ENCODE measurements at regions not wholly inside any gene's neighbourhood (a gene's known extent, or its start where the extent isn't known, plus 50 kb on each side); places are given as distances from the start of the nearest gene placed in this dataset.

- Histone ChIP-seq H3K27me3 (ENCODE audit: control insufficient read depth in 2 of 2, insufficient read depth in 2 of 2, low read length in 2 of 2) (no peaks in the 10 kb centered on the region), H3K36me3 (ENCODE audit: control insufficient read depth in 2 of 2, insufficient read depth in 2 of 2, low read length in 2 of 2) (no peaks in the 10 kb centered on the region), H3K27ac (ENCODE audit: low read depth in 2 of 2, low read length in 2 of 2) (no peak overlapping the region), H3K9ac (ENCODE audit: low read depth in 1 of 2, low read length in 2 of 2) (no peak overlapping the region), H3K4me1 (ENCODE audit: control insufficient read depth in 2 of 2, insufficient read depth in 2 of 2, low read length in 2 of 2) (no peaks in the 10 kb centered on the region), H3K9me3 (ENCODE audit: control insufficient read depth in 2 of 2, low read length in 2 of 2) (no peaks in the 10 kb centered on the region), H3K4me3 (ENCODE audit: low read length in 2 of 2) (no peak overlapping the region)
These were observed 1521.1 kb upstream of the PCDH7 start for GRCh38 chr4:29199025-29199424.

DNA sequence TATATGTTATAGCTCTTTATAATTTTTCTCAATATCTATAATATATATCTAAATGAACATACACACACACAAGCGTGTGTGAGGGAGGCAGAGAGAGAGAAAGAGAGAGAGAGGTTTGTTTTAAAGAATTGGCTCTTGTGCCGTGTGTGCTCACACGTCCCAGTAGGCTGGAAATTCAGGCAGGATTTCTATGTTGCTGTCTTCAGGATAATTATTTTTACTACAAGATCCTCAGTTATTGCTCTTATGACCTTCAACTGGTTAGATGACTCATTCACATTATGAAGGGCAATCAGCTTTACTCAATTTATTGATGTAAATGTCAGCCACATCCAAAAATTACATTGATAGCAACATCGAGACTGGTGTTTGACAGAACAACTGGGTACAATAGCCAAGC lies 1520.7 kb upstream of the PCDH7 start:
- Histone ChIP-seq H3K4me3 (ENCODE audit: low read length in 2 of 2) (no peak overlapping the region), H3K27me3 (ENCODE audit: control insufficient read depth in 2 of 2, insufficient read depth in 2 of 2, low read length in 2 of 2) (no peaks in the 10 kb centered on the region), H3K9ac (ENCODE audit: low read depth in 1 of 2, low read length in 2 of 2) (no peak overlapping the region), H3K4me1 (ENCODE audit: control insufficient read depth in 2 of 2, insufficient read depth in 2 of 2, low read length in 2 of 2) (no peaks in the 10 kb centered on the region), H3K9me3 (ENCODE audit: control insufficient read depth in 2 of 2, low read length in 2 of 2) (no peaks in the 10 kb centered on the region), H3K36me3 (ENCODE audit: control insufficient read depth in 2 of 2, insufficient read depth in 2 of 2, low read length in 2 of 2) (no peaks in the 10 kb centered on the region), H3K27ac (ENCODE audit: low read depth in 2 of 2, low read length in 2 of 2) (no peak overlapping the region)

- Histone ChIP-seq H3K9ac (ENCODE audit: low read depth in 1 of 2, low read length in 2 of 2) (no peak overlapping the region), H3K27me3 (ENCODE audit: control insufficient read depth in 2 of 2, insufficient read depth in 2 of 2, low read length in 2 of 2) (no peaks in the 10 kb centered on the region), H3K36me3 (ENCODE audit: control insufficient read depth in 2 of 2, insufficient read depth in 2 of 2, low read length in 2 of 2) (no peaks in the 10 kb centered on the region), H3K4me3 (ENCODE audit: low read length in 2 of 2) (no peak overlapping the region), H3K9me3 (ENCODE audit: control insufficient read depth in 2 of 2, low read length in 2 of 2) (no peaks in the 10 kb centered on the region), H3K27ac (ENCODE audit: low read depth in 2 of 2, low read length in 2 of 2) (no peak overlapping the region), H3K4me1 (ENCODE audit: control insufficient read depth in 2 of 2, insufficient read depth in 2 of 2, low read length in 2 of 2) (no peaks in the 10 kb centered on the region)
These were observed 1507.1 kb upstream of the PCDH7 start for GRCh38 chr4:29213020-29213419.

DNA sequence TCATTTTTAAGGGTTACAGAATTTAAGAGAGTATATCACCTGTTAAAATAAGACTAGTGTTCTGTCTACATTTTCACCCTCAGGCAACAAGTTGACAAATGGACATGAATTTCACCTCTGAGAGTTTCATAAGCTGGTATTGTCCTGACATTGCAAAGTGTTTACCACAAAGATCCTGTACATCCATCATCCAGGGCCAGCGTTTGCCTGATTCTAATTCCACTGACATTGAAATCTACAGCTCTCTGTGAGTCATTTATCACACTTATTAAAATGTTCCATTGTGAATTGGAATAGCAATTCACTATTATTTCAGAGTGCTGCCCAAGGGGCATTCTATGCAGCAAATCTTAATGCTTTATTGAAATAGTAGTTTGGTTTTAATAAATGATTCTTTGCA lies 1499.4 kb upstream of the PCDH7 start:
- Histone ChIP-seq H3K9me3 (ENCODE audit: control insufficient read depth in 2 of 2, low read length in 2 of 2) (no peaks in the 10 kb centered on the region), H3K4me1 (ENCODE audit: control insufficient read depth in 2 of 2, insufficient read depth in 2 of 2, low read length in 2 of 2) (no peaks in the 10 kb centered on the region), H3K27me3 (ENCODE audit: control insufficient read depth in 2 of 2, insufficient read depth in 2 of 2, low read length in 2 of 2) (no peaks in the 10 kb centered on the region), H3K36me3 (ENCODE audit: control insufficient read depth in 2 of 2, insufficient read depth in 2 of 2, low read length in 2 of 2) (no peaks in the 10 kb centered on the region), H3K9ac (ENCODE audit: low read depth in 1 of 2, low read length in 2 of 2) (no peak overlapping the region), H3K4me3 (ENCODE audit: low read length in 2 of 2) (no peak overlapping the region), H3K27ac (ENCODE audit: low read depth in 2 of 2, low read length in 2 of 2) (no peak overlapping the region)

DNA sequence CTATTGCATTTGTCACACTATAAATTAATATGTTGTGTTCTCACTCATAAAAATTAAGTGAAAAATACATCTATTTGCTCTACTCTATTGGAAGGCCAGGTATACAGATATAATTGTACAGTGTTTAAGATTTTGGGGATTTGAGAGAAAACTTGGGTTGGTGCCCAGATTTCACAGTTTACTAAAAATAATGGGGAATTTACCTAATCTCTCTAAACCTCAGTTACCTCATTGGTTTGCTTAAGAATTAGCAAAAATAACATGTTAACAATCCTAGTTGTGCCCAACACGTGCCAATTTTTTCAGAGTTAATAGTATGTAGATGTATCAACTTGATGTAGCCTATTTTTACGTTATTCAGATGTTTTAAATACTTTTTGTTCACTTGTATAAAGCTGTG lies 1495.3 kb upstream of the PCDH7 start:
- Histone ChIP-seq H3K9me3 (ENCODE audit: control insufficient read depth in 2 of 2, low read length in 2 of 2) (no peaks in the 10 kb centered on the region), H3K4me3 (ENCODE audit: low read length in 2 of 2) (no peak overlapping the region), H3K4me1 (ENCODE audit: control insufficient read depth in 2 of 2, insufficient read depth in 2 of 2, low read length in 2 of 2) (no peaks in the 10 kb centered on the region), H3K27ac (ENCODE audit: low read depth in 2 of 2, low read length in 2 of 2) (no peak overlapping the region), H3K36me3 (ENCODE audit: control insufficient read depth in 2 of 2, insufficient read depth in 2 of 2, low read length in 2 of 2) (no peaks in the 10 kb centered on the region), H3K27me3 (ENCODE audit: control insufficient read depth in 2 of 2, insufficient read depth in 2 of 2, low read length in 2 of 2) (no peaks in the 10 kb centered on the region), H3K9ac (ENCODE audit: low read depth in 1 of 2, low read length in 2 of 2) (no peak overlapping the region)

DNA sequence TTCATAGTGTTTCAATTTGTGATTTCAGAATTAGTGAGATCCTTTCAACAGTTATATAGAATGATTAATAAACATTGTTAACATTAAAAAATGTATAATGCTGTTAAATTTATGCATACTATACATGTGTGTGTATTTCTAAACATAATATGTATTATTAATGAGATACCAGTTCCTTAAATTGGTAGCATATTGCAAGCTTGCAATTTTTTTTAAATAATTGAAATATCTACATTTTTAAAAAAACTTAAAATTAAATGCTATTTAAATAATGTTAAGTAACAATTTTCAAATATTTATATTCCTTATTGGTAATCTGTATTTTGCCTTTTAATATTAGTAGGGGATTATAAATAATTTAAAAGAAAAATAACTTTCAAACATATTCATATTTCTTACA lies 1479.5 kb upstream of the PCDH7 start:
- Histone ChIP-seq H3K27me3 (ENCODE audit: control insufficient read depth in 2 of 2, insufficient read depth in 2 of 2, low read length in 2 of 2) (no peaks in the 10 kb centered on the region), H3K27ac (ENCODE audit: low read depth in 2 of 2, low read length in 2 of 2) (no peak overlapping the region), H3K9ac (ENCODE audit: low read depth in 1 of 2, low read length in 2 of 2) (no peak overlapping the region)

DNA sequence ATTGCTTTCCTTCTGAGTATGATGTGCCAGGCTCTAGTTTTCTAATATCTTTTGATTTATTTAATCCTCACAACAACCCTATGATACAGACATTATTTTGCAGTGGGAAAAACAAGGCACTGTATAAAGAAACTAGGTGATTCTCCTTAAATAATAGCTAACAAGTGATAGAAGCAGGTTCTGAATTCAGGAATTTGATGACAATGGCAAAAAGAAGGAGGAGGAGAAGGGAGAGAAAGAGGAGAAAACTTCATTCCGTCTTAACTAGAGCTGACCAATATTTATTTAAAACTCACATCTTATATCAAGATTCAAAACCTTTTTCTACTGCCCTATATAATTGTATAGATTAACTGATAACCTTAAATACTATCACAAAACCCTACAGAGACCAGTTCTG lies 1477.1 kb upstream of the PCDH7 start:
- H3K4me3 ChIP-seq (ENCODE audit: low read length in 2 of 2) = no peak overlapping the region

More for the DNA sequence above, 1479.5 kb upstream of the PCDH7 start:
- no peaks in the 10 kb centered on the region for H3K4me1 ChIP-seq (ENCODE audit: control insufficient read depth in 2 of 2, insufficient read depth in 2 of 2, low read length in 2 of 2)
- H3K4me3 ChIP-seq (ENCODE audit: low read length in 2 of 2) = no peak overlapping the region
- H3K9me3 ChIP-seq (ENCODE audit: control insufficient read depth in 2 of 2, low read length in 2 of 2) = peaks cover 0 to 3% of the 10 kb centered on the region in 2 donors
- no peaks in the 10 kb centered on the region for H3K36me3 ChIP-seq (ENCODE audit: control insufficient read depth in 2 of 2, insufficient read depth in 2 of 2, low read length in 2 of 2)

DNA sequence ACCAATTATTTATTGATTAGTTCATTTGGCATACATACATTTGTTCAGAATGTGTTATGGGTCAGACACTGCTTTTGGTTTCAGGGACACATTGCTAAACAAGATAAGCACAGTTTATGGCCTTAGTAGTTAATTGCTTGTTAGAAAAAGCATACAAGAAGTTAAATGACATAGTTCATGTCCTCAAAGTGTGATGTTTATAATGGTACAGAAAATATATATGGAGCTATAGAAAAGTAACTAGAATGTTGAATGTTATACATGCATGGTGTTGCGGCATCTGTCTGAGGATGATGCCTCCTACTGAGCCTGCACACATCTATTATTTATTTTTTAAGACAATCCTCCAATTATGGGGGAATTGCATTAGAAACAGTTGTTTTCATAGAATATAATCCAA lies 1476.3 kb upstream of the PCDH7 start:
- peaks cover 0 to 4% of the 10 kb centered on the region in 2 donors for H3K9me3 ChIP-seq (ENCODE audit: control insufficient read depth in 2 of 2, low read length in 2 of 2)
- no peak overlapping the region for H3K27ac ChIP-seq (ENCODE audit: low read depth in 2 of 2, low read length in 2 of 2)
- H3K27me3 ChIP-seq (ENCODE audit: control insufficient read depth in 2 of 2, insufficient read depth in 2 of 2, low read length in 2 of 2) = no peaks in the 10 kb centered on the region
- no peak overlapping the region for H3K4me3 ChIP-seq (ENCODE audit: low read length in 2 of 2)
- H3K9ac ChIP-seq (ENCODE audit: low read depth in 1 of 2, low read length in 2 of 2) = no peak overlapping the region
- H3K4me1 ChIP-seq (ENCODE audit: control insufficient read depth in 2 of 2, insufficient read depth in 2 of 2, low read length in 2 of 2) = no peaks in the 10 kb centered on the region
- H3K36me3 ChIP-seq (ENCODE audit: control insufficient read depth in 2 of 2, insufficient read depth in 2 of 2, low read length in 2 of 2) = no peaks in the 10 kb centered on the region

More for the DNA sequence above, 1477.1 kb upstream of the PCDH7 start:
- peaks cover 0 to 3% of the 10 kb centered on the region in 2 donors for H3K9me3 ChIP-seq (ENCODE audit: control insufficient read depth in 2 of 2, low read length in 2 of 2)
- no peaks in the 10 kb centered on the region for H3K27me3 ChIP-seq (ENCODE audit: control insufficient read depth in 2 of 2, insufficient read depth in 2 of 2, low read length in 2 of 2)
- no peak overlapping the region for H3K27ac ChIP-seq (ENCODE audit: low read depth in 2 of 2, low read length in 2 of 2)
- H3K36me3 ChIP-seq (ENCODE audit: control insufficient read depth in 2 of 2, insufficient read depth in 2 of 2, low read length in 2 of 2) = no peaks in the 10 kb centered on the region
- no peak overlapping the region for H3K9ac ChIP-seq (ENCODE audit: low read depth in 1 of 2, low read length in 2 of 2)
- no peaks in the 10 kb centered on the region for H3K4me1 ChIP-seq (ENCODE audit: control insufficient read depth in 2 of 2, insufficient read depth in 2 of 2, low read length in 2 of 2)

DNA sequence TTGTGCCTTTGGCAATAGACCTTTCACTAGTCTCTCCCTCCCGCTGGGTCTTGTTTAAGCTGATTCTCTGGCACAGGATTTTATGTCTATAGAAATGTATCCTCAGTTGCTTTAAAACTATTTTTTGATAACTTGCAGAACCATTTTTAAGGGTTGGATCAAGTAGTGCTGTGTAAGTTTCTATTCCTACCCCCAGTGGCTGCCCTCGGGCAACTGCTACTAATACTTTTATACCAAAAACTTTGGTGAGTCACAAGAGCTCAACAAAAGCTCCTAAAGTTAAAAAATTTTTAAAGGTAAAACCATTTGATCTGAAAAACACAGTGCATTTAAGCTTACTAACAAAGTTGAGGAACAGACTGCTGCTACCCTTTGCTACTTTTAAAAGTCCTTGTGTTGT lies 1460.6 kb upstream of the PCDH7 start:
- Histone ChIP-seq H3K9ac (ENCODE audit: low read depth in 1 of 2, low read length in 2 of 2) (no peak overlapping the region), H3K36me3 (ENCODE audit: control insufficient read depth in 2 of 2, insufficient read depth in 2 of 2, low read length in 2 of 2) (no peaks in the 10 kb centered on the region), H3K4me3 (ENCODE audit: low read length in 2 of 2) (no peak overlapping the region), H3K27me3 (ENCODE audit: control insufficient read depth in 2 of 2, insufficient read depth in 2 of 2, low read length in 2 of 2) (no peaks in the 10 kb centered on the region), H3K9me3 (ENCODE audit: control insufficient read depth in 2 of 2, low read length in 2 of 2) (no peaks in the 10 kb centered on the region), H3K4me1 (ENCODE audit: control insufficient read depth in 2 of 2, insufficient read depth in 2 of 2, low read length in 2 of 2) (no peaks in the 10 kb centered on the region), H3K27ac (ENCODE audit: low read depth in 2 of 2, low read length in 2 of 2) (no peak overlapping the region)

- no peaks in the 10 kb centered on the region for H3K27me3 ChIP-seq (ENCODE audit: control insufficient read depth in 2 of 2, insufficient read depth in 2 of 2, low read length in 2 of 2)
- no peak overlapping the region for H3K9ac ChIP-seq (ENCODE audit: low read depth in 1 of 2, low read length in 2 of 2)
- H3K27ac ChIP-seq (ENCODE audit: low read depth in 2 of 2, low read length in 2 of 2) = no peak overlapping the region
- no peaks in the 10 kb centered on the region for H3K9me3 ChIP-seq (ENCODE audit: control insufficient read depth in 2 of 2, low read length in 2 of 2)
- H3K36me3 ChIP-seq (ENCODE audit: control insufficient read depth in 2 of 2, insufficient read depth in 2 of 2, low read length in 2 of 2) = no peaks in the 10 kb centered on the region
- no peaks in the 10 kb centered on the region for H3K4me1 ChIP-seq (ENCODE audit: control insufficient read depth in 2 of 2, insufficient read depth in 2 of 2, low read length in 2 of 2)
- no peak overlapping the region for H3K4me3 ChIP-seq (ENCODE audit: low read length in 2 of 2)
These were observed 1457.2 kb upstream of the PCDH7 start for GRCh38 chr4:29262986-29263385.

DNA sequence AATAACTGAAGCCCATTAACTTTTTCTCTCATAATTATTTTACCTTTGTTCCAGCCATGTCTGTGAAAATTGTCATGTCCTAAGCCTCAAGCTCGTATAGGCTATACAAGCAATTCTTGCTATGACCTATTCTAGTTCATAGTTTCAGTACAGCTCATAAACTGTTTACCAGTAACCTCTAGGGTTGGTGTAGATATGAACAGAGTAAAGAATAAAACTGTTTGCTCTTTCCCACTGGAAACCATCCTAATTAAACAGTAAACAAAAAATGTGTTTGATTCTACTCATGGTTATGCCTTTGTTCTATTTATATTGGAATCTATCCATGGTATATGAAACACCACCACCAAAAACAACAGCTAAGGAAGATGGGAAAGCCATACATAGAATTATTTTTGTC lies 1444.0 kb upstream of the PCDH7 start:
- no peak overlapping the region for H3K9ac ChIP-seq (ENCODE audit: low read depth in 1 of 2, low read length in 2 of 2)
- H3K4me1 ChIP-seq (ENCODE audit: control insufficient read depth in 2 of 2, insufficient read depth in 2 of 2, low read length in 2 of 2) = no peaks in the 10 kb centered on the region
- H3K27me3 ChIP-seq (ENCODE audit: control insufficient read depth in 2 of 2, insufficient read depth in 2 of 2, low read length in 2 of 2) = no peaks in the 10 kb centered on the region
- H3K36me3 ChIP-seq (ENCODE audit: control insufficient read depth in 2 of 2, insufficient read depth in 2 of 2, low read length in 2 of 2) = no peaks in the 10 kb centered on the region
- H3K4me3 ChIP-seq (ENCODE audit: low read length in 2 of 2) = no peak overlapping the region
- no peak overlapping the region for H3K27ac ChIP-seq (ENCODE audit: low read depth in 2 of 2, low read length in 2 of 2)
- H3K9me3 ChIP-seq (ENCODE audit: control insufficient read depth in 2 of 2, low read length in 2 of 2) = peaks cover 0 to 3% of the 10 kb centered on the region in 2 donors

Data from mucosa of rectum (tissue), 2 donors.